Neural cell (in vitro differentiated cells): ENCODE measurements at regions not wholly inside any gene's neighbourhood (a gene's known extent, or its start where the extent isn't known, plus 50 kb on each side); places are given as distances from the start of the nearest gene placed in this dataset.

Source experiments
- CTCF ChIP-seq: fragments of 450-650 bp; IDR thresholded peaks from 2 replicates; pipeline ENCODE4 v1.5.1; 2014; ENCODE audit warnings: antibody characterized with exemption, mild to moderate bottlenecking, moderate library complexity; ENCODE audit not compliant: poor library complexity, severe bottlenecking
- EP300 ChIP-seq: fragments of 450-650 bp; conservative IDR thresholded peaks from 2 replicates; pipeline ENCODE4 v1.6.1; 2014; ENCODE audit warnings: antibody characterized with exemption, mild to moderate bottlenecking, moderate library complexity; ENCODE audit not compliant: poor library complexity, severe bottlenecking
- EZH2 ChIP-seq: fragments of 200-600, 300-800 bp; shearing (Covaris generic), sonication (generic); IDR thresholded peaks from 2 replicates; pipeline ENCODE4 v1.6.1; 2014; ENCODE audit warnings: antibody characterized with exemption, low read length, borderline replicate concordance, mild to moderate bottlenecking; ENCODE audit not compliant: insufficient read depth, poor library complexity, severe bottlenecking
- MXI1 ChIP-seq: fragments of 450-650 bp; conservative IDR thresholded peaks from 2 replicates; pipeline ENCODE4 v1.6.1; 2014; ENCODE audit warnings: antibody characterized with exemption, mild to moderate bottlenecking; ENCODE audit not compliant: poor library complexity, severe bottlenecking
- POLR2AphosphoS5 ChIP-seq: IDR thresholded peaks from 2 replicates; pipeline ENCODE4 v1.6.1; 2012
- TAF1 ChIP-seq: IDR thresholded peaks from 2 replicates; pipeline ENCODE4 v1.6.1; 2012; ENCODE audit warnings: low read depth
- TF ChIP-seq, protein P1 (sequence below): IDR thresholded peaks from 2 replicates; pipeline ENCODE4 v1.6.1; 2012; ENCODE audit warnings: borderline replicate concordance

- TF ChIP-seq, protein P1, sequence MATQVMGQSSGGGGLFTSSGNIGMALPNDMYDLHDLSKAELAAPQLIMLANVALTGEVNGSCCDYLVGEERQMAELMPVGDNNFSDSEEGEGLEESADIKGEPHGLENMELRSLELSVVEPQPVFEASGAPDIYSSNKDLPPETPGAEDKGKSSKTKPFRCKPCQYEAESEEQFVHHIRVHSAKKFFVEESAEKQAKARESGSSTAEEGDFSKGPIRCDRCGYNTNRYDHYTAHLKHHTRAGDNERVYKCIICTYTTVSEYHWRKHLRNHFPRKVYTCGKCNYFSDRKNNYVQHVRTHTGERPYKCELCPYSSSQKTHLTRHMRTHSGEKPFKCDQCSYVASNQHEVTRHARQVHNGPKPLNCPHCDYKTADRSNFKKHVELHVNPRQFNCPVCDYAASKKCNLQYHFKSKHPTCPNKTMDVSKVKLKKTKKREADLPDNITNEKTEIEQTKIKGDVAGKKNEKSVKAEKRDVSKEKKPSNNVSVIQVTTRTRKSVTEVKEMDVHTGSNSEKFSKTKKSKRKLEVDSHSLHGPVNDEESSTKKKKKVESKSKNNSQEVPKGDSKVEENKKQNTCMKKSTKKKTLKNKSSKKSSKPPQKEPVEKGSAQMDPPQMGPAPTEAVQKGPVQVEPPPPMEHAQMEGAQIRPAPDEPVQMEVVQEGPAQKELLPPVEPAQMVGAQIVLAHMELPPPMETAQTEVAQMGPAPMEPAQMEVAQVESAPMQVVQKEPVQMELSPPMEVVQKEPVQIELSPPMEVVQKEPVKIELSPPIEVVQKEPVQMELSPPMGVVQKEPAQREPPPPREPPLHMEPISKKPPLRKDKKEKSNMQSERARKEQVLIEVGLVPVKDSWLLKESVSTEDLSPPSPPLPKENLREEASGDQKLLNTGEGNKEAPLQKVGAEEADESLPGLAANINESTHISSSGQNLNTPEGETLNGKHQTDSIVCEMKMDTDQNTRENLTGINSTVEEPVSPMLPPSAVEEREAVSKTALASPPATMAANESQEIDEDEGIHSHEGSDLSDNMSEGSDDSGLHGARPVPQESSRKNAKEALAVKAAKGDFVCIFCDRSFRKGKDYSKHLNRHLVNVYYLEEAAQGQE: no peak
- TF ChIP-seq CTCF (no peak), EP300 (no peak), EZH2 (no peak), MXI1 (no peak), POLR2AphosphoS5 (no peak), TAF1 (no peak)
Observed at GRCh38 chr3:192064959-192065358, 604.0 kb downstream of the PYDC2 start.
